ENCODE measurements at regions not wholly inside any gene's neighbourhood (a gene's known extent, or its start where the extent isn't known, plus 50 kb on each side); places are given as distances from the start of the nearest gene placed in this dataset.

- TF ChIP-seq POLR2AphosphoS5 (IDR thresholded peaks at IDR 0.05), result no peak
- H3K36me3 ChIP-seq, result no peaks in the 10 kb centered on the region
Measured at GRCh38 chr12:47602325-47602724, 103.5 kb downstream of the RPAP3 start.

GRCh38 chr12:47601071-47601470, 104.8 kb downstream of the RPAP3 start:
- DNase-seq (ENCODE audit: low spot score in 2 of 2), result no peak
- no peaks in the 10 kb centered on the region for H3K9me3 ChIP-seq
- no peaks in the 10 kb centered on the region for H3K27me3 ChIP-seq
- no peak overlapping the region for H3K27ac ChIP-seq
- no peaks in the 10 kb centered on the region for H3K4me1 ChIP-seq
- H3K4me3 ChIP-seq, result no peak overlapping the region
- TF ChIP-seq CTCF (IDR thresholded peaks at IDR 0.05) (no peak), POLR2AphosphoS5 (IDR thresholded peaks at IDR 0.05) (no peak), POLR2A (IDR thresholded peaks at IDR 0.05) (no peak), EP300 (IDR thresholded peaks at IDR 0.05) (no peak)
- H3K36me3 ChIP-seq, result no peaks in the 10 kb centered on the region

More at GRCh38 chr12:47602325-47602724, 103.5 kb downstream of the RPAP3 start:
- WGBS, result 81% methylated on average over 1 of the region's 1 CpG
- DNase-seq (ENCODE audit: low spot score in 2 of 2), result no peak
- no peaks in the 10 kb centered on the region for H3K9me3 ChIP-seq
- no peak overlapping the region for H3K4me3 ChIP-seq
- H3K27ac ChIP-seq, result no peak overlapping the region
- no peaks in the 10 kb centered on the region for H3K27me3 ChIP-seq
- H3K4me1 ChIP-seq, result no peaks in the 10 kb centered on the region

GRCh38 chr12:47591795-47592194, 114.0 kb downstream of the RPAP3 start:
- Histone ChIP-seq H3K36me3 (no peaks in the 10 kb centered on the region), H3K27ac (peak overlapping the region; percentile 47), H3K27me3 (no peaks in the 10 kb centered on the region), H3K4me3 (no peak overlapping the region), H3K4me1 (peaks cover 14% of the 10 kb centered on the region), H3K9me3 (no peaks in the 10 kb centered on the region)
- TF ChIP-seq POLR2A (IDR thresholded peaks at IDR 0.05), result no peak
- TF ChIP-seq POLR2AphosphoS5 (IDR thresholded peaks at IDR 0.05), result no peak
- TF ChIP-seq CTCF (IDR thresholded peaks at IDR 0.05), result no peak
- TF ChIP-seq EP300 (IDR thresholded peaks at IDR 0.05), result no peak
- DNase-seq (ENCODE audit: low spot score in 2 of 2), result no peak
- WGBS, result 39% methylated on average over 4 of the region's 4 CpGs

GRCh38 chr12:47591361-47591791, 114.5 kb downstream of the RPAP3 start:
- TF ChIP-seq EP300 (IDR thresholded peaks at IDR 0.05) (no peak), CTCF (IDR thresholded peaks at IDR 0.05) (no peak), POLR2AphosphoS5 (IDR thresholded peaks at IDR 0.05) (no peak), POLR2A (IDR thresholded peaks at IDR 0.05) (no peak)

GRCh38 chr12:47590771-47591360, 115.0 kb downstream of the RPAP3 start:
- 42% methylated on average over 3 of the region's 3 CpGs for WGBS
- no peak overlapping the region for H3K4me3 ChIP-seq
- peak overlapping the region; percentile 47 for H3K27ac ChIP-seq
- H3K4me1 ChIP-seq, result peaks cover 14% of the 10 kb centered on the region
- TF ChIP-seq POLR2A (IDR thresholded peaks at IDR 0.05) (no peak), POLR2AphosphoS5 (IDR thresholded peaks at IDR 0.05) (no peak), EP300 (IDR thresholded peaks at IDR 0.05) (no peak), CTCF (IDR thresholded peaks at IDR 0.05) (no peak)
- H3K36me3 ChIP-seq, result no peaks in the 10 kb centered on the region
- no peaks in the 10 kb centered on the region for H3K27me3 ChIP-seq
- H3K9me3 ChIP-seq, result no peaks in the 10 kb centered on the region
- DNase-seq (ENCODE audit: low spot score in 2 of 2), result no peak

More at GRCh38 chr12:47591361-47591791, 114.5 kb downstream of the RPAP3 start:
- Histone ChIP-seq H3K4me1 (peaks cover 14% of the 10 kb centered on the region), H3K27ac (peak overlapping the region; percentile 47), H3K4me3 (no peak overlapping the region), H3K36me3 (no peaks in the 10 kb centered on the region), H3K27me3 (no peaks in the 10 kb centered on the region), H3K9me3 (no peaks in the 10 kb centered on the region)
- no peak for DNase-seq (ENCODE audit: low spot score in 2 of 2)
- 19% methylated on average over 4 of the region's 4 CpGs for WGBS

All from suprapubic skin (tissue), 4 donors.